ENCODE measurements at regions not wholly inside any gene's neighbourhood (a gene's known extent, or its start where the extent isn't known, plus 50 kb on each side); places are given as distances from the start of the nearest gene placed in this dataset.

DNA sequence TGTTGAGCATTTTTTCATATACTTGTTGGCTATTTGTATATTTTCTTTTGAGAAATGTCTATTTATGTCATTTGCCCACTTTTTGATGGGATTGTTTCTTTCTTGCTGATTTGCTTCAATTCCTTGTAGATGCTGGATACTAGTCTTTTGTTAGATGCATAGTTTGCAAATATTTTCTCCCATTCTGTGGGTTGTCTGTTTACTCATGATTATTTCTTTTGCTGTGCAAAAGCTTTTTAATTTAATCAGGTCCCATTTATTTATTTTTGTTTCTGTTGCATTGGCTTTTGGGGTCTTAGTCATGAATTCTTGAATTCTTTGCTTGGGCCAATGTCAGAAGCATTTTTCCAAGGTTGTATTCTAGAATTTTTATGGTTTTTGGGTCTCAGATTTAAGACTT is 251.7 kb downstream of the WNT5A start:
- Histone ChIP-seq H3K27ac (no peak overlapping the region), H3K9me3 (no peaks in the 10 kb centered on the region), H3K4me3 (no peak overlapping the region), H3K4me1 (no peaks in the 10 kb centered on the region), H3K4me2 (no peak overlapping the region)
- TF ChIP-seq NR3C1 (IDR thresholded peaks at IDR 0.05) (no peak), E2F6 (IDR thresholded peaks at IDR 0.05; ENCODE audit: borderline replicate concordance, low read depth) (no peak), BHLHE40 (IDR thresholded peaks at IDR 0.05; ENCODE audit: low read depth, low read length) (no peak), PBX3 (IDR thresholded peaks at IDR 0.05) (no peak), CHD4 (IDR thresholded peaks at IDR 0.05; ENCODE audit: borderline replicate concordance) (no peak), RCOR1 (IDR thresholded peaks at IDR 0.05; ENCODE audit: low read depth, low read length) (no peak), HEYL (CRISPR knock-in tag; IDR thresholded peaks at IDR 0.05) (no peak), EHMT2 (IDR thresholded peaks at IDR 0.05; ENCODE audit: low read depth) (no peak), RARB (CRISPR knock-in tag; IDR thresholded peaks at IDR 0.05) (no peak), MYC (IDR thresholded peaks at IDR 0.05; ENCODE audit: borderline replicate concordance, low read length) (no peak), JUN (IDR thresholded peaks at IDR 0.05) (no peak), CHD2 (IDR thresholded peaks at IDR 0.05; ENCODE audit: low read length, partially characterized antibody) (no peak), RAD21 (conservative IDR thresholded peaks at IDR 0.05 in 1 of 2, IDR thresholded peaks at IDR 0.05 in 1 of 2) (no peak), ZC3H11A (IDR thresholded peaks at IDR 0.05) (no peak), ESRRA (IDR thresholded peaks at IDR 0.05; ENCODE audit: borderline replicate concordance, low read length) (no peak), SMC3 (IDR thresholded peaks at IDR 0.05) (no peak), EHF (CRISPR knock-in tag; IDR thresholded peaks at IDR 0.05) (no peak), PHF8 (IDR thresholded peaks at IDR 0.05; ENCODE audit: borderline replicate concordance, low read depth) (no peak)
- TF ChIP-seq, protein P1, sequence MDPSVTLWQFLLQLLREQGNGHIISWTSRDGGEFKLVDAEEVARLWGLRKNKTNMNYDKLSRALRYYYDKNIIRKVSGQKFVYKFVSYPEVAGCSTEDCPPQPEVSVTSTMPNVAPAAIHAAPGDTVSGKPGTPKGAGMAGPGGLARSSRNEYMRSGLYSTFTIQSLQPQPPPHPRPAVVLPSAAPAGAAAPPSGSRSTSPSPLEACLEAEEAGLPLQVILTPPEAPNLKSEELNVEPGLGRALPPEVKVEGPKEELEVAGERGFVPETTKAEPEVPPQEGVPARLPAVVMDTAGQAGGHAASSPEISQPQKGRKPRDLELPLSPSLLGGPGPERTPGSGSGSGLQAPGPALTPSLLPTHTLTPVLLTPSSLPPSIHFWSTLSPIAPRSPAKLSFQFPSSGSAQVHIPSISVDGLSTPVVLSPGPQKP (IDR thresholded peaks at IDR 0.05; ENCODE audit: low read depth, low read length), result no peak
- TF ChIP-seq, protein P2, sequence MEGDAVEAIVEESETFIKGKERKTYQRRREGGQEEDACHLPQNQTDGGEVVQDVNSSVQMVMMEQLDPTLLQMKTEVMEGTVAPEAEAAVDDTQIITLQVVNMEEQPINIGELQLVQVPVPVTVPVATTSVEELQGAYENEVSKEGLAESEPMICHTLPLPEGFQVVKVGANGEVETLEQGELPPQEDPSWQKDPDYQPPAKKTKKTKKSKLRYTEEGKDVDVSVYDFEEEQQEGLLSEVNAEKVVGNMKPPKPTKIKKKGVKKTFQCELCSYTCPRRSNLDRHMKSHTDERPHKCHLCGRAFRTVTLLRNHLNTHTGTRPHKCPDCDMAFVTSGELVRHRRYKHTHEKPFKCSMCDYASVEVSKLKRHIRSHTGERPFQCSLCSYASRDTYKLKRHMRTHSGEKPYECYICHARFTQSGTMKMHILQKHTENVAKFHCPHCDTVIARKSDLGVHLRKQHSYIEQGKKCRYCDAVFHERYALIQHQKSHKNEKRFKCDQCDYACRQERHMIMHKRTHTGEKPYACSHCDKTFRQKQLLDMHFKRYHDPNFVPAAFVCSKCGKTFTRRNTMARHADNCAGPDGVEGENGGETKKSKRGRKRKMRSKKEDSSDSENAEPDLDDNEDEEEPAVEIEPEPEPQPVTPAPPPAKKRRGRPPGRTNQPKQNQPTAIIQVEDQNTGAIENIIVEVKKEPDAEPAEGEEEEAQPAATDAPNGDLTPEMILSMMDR (IDR thresholded peaks at IDR 0.05), result no peak
- FAIRE-seq (no peak), ATAC-seq (no peak), DNase-seq (ENCODE audit: low read depth in 1 of 2, low spot score in 1 of 2) (no peak)
- ChIA-PET POLR2A (no interaction called here), CTCF (no interaction called here)

DNA sequence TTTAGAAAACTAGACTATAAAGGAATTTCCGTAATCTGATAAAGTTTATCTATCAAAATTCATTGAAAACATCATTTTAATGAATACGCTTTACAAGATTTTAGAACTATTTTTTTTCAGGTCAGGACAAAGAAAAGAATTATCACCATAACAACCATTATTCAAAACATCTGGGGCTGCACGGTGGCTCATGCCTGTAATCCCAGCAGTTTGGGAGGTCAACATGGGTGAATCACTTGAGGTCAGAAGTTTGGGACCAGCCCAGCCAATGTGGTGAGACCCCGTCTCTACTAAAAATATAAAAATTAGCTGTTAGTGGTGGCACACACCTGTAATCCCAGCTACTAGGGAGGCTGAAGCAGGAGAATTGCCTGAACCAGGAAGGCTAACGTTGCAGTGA is 260.4 kb downstream of the WNT5A start:
- Histone ChIP-seq H3K4me1 (no peaks in the 10 kb centered on the region), H3K9me3 (no peaks in the 10 kb centered on the region), H3K27ac (no peak overlapping the region), H3K4me2 (no peak overlapping the region), H3K4me3 (no peak overlapping the region)
- ChIA-PET POLR2A (no interaction called here), CTCF (no interaction called here)
- FAIRE-seq (no peak), ATAC-seq (no peak), DNase-seq (ENCODE audit: low read depth in 1 of 2, low spot score in 1 of 2) (no peak)
- 40% methylated on average over 5 of the region's 5 CpGs for WGBS (ENCODE audit: missing lambda C conversion rate)
- TF ChIP-seq KDM1A (IDR thresholded peaks at IDR 0.05; ENCODE audit: low read depth), result no peak
- TF ChIP-seq FOSB (CRISPR knock-in tag; IDR thresholded peaks at IDR 0.05), result no peak
- TF ChIP-seq, protein P3, sequence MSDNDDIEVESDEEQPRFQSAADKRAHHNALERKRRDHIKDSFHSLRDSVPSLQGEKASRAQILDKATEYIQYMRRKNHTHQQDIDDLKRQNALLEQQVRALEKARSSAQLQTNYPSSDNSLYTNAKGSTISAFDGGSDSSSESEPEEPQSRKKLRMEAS (IDR thresholded peaks at IDR 0.05), result no peak
- no peak for TF ChIP-seq GATA3 (IDR thresholded peaks at IDR 0.05; ENCODE audit: borderline replicate concordance)
- TF ChIP-seq TP53 (CRISPR knock-in tag; IDR thresholded peaks at IDR 0.05), result no peak
- TF ChIP-seq BCL3 (IDR thresholded peaks at IDR 0.05), result no peak
- TF ChIP-seq CHD2 (IDR thresholded peaks at IDR 0.05; ENCODE audit: low read length, partially characterized antibody), result no peak
- TF ChIP-seq MAZ (IDR thresholded peaks at IDR 0.05; ENCODE audit: borderline replicate concordance, low read depth, low read length), result no peak
- no peak for TF ChIP-seq SMC3 (IDR thresholded peaks at IDR 0.05)
- no peak for TF ChIP-seq RNF2 (IDR thresholded peaks at IDR 0.05; ENCODE audit: borderline replicate concordance, low read depth)
- no peak for TF ChIP-seq NPAS2 (CRISPR knock-in tag; IDR thresholded peaks at IDR 0.05; ENCODE audit: borderline replicate concordance)
- TF ChIP-seq E2F6 (IDR thresholded peaks at IDR 0.05; ENCODE audit: borderline replicate concordance, low read depth), result no peak
- TF ChIP-seq HMGXB4 (CRISPR knock-in tag; IDR thresholded peaks at IDR 0.05; ENCODE audit: borderline replicate concordance), result no peak
- TF ChIP-seq EHF (CRISPR knock-in tag; IDR thresholded peaks at IDR 0.05), result no peak
